ENCODE measurements at regions not wholly inside any gene's neighbourhood (a gene's known extent, or its start where the extent isn't known, plus 50 kb on each side); places are given as distances from the start of the nearest gene placed in this dataset.
A peak's percentile ranks its signal among the peaks of the same experiment; 100 is the strongest.

- DNase-seq (no peak), ATAC-seq (no peak)
- peak overlapping the region in 1 of 10 donors; percentile 31 for H3K27ac Mint-ChIP-seq
- no peaks in the 10 kb centered on the region for H3K9me3 Mint-ChIP-seq
- POLR2A ChIA-PET = no interaction called here
- H3K36me3 Mint-ChIP-seq = no peaks in the 10 kb centered on the region
- H3K27me3 Mint-ChIP-seq = peaks cover 0 to 7% (median 0%) of the 10 kb centered on the region in 5 donors
- H3K4me1 Mint-ChIP-seq = peaks cover 0 to 6% (median 0%) of the 10 kb centered on the region in 4 donors
- no peak overlapping the region for H3K4me3 Mint-ChIP-seq
Observed at GRCh38 chr17:73746314-73747073, 102.2 kb upstream of the SDK2 start.

- DNase-seq (no peak), ATAC-seq (no peak)
- no peak overlapping the region for H3K4me3 Mint-ChIP-seq
- no peaks in the 10 kb centered on the region for H3K9me3 Mint-ChIP-seq
- peaks cover 0 to 7% (median 0%) of the 10 kb centered on the region in 5 donors for H3K27me3 Mint-ChIP-seq
- peak overlapping the region in 1 of 10 donors; percentile 31 for H3K27ac Mint-ChIP-seq
- no peaks in the 10 kb centered on the region for H3K36me3 Mint-ChIP-seq
- H3K4me1 Mint-ChIP-seq = peaks cover 0 to 6% (median 0%) of the 10 kb centered on the region in 4 donors
- POLR2A ChIA-PET = no interaction called here
Observed at GRCh38 chr17:73747221-73748002, 103.2 kb upstream of the SDK2 start.

GRCh38 chr17:73748508-73748907, 104.3 kb upstream of the SDK2 start:
- Mint-ChIP-seq H3K4me3 (no peak overlapping the region), H3K9me3 (no peaks in the 10 kb centered on the region), H3K27ac (no peak overlapping the region), H3K27me3 (peaks cover 0 to 7% (median 0%) of the 10 kb centered on the region in 5 donors), H3K4me1 (peaks cover 0 to 6% (median 0%) of the 10 kb centered on the region in 4 donors), H3K36me3 (no peaks in the 10 kb centered on the region)
- DNase-seq = no peak
- POLR2A ChIA-PET = interaction anchor here (1.3 kb wide), 1 partner anchor 26 kb away, joined by 3 read pairs; no protein-coding TSS in a partner anchor
- ATAC-seq = no peak

GRCh38 chr17:73749337-73749823, 105.1 kb upstream of the SDK2 start:
- DNase-seq (no peak), ATAC-seq (no peak)
- peak overlapping the region in 1 of 10 donors; percentile 48 for H3K27ac Mint-ChIP-seq
- H3K4me3 Mint-ChIP-seq = no peak overlapping the region
- H3K36me3 Mint-ChIP-seq = no peaks in the 10 kb centered on the region
- POLR2A ChIA-PET = interaction anchor here (1.3 kb wide), 1 partner anchor 27 kb away, joined by 3 read pairs; no protein-coding TSS in a partner anchor
- H3K27me3 Mint-ChIP-seq = peaks cover 0 to 7% (median 0%) of the 10 kb centered on the region in 5 donors
- H3K9me3 Mint-ChIP-seq = no peaks in the 10 kb centered on the region
- H3K4me1 Mint-ChIP-seq = peaks cover 0 to 5% (median 0%) of the 10 kb centered on the region in 4 donors

- Mint-ChIP-seq H3K4me1 (no peaks in the 10 kb centered on the region), H3K27me3 (peaks cover 0 to 7% (median 0%) of the 10 kb centered on the region in 5 donors), H3K36me3 (no peaks in the 10 kb centered on the region), H3K9me3 (no peaks in the 10 kb centered on the region), H3K4me3 (no peak overlapping the region), H3K27ac (peak overlapping the region in 1 of 10 donors; percentile 68)
- no peak for DNase-seq
- ATAC-seq = no peak
- POLR2A ChIA-PET = no interaction called here
Observed at GRCh38 chr17:73749928-73750605, 105.8 kb upstream of the SDK2 start.

GRCh38 chr17:73750975-73751374, 106.7 kb upstream of the SDK2 start:
- Mint-ChIP-seq H3K27ac (no peak overlapping the region), H3K9me3 (no peaks in the 10 kb centered on the region), H3K27me3 (peaks cover 0 to 7% (median 0%) of the 10 kb centered on the region in 5 donors), H3K4me1 (no peaks in the 10 kb centered on the region), H3K36me3 (no peaks in the 10 kb centered on the region), H3K4me3 (no peak overlapping the region)
- no peak for DNase-seq
- no peak for ATAC-seq
- POLR2A ChIA-PET = no interaction called here

- Mint-ChIP-seq H3K27me3 (no peaks in the 10 kb centered on the region), H3K36me3 (no peaks in the 10 kb centered on the region), H3K27ac (no peak overlapping the region), H3K9me3 (no peaks in the 10 kb centered on the region), H3K4me1 (peaks cover 2 to 9% (median 6%) of the 10 kb centered on the region in 4 donors), H3K4me3 (no peak overlapping the region)
- POLR2A ChIA-PET = no interaction called here
- ATAC-seq = no peak
- no peak for DNase-seq
Observed at GRCh38 chr17:73753751-73754496, 109.7 kb upstream of the SDK2 start.

GRCh38 chr17:73754886-73755400, 110.7 kb upstream of the SDK2 start:
- Mint-ChIP-seq H3K4me3 (no peak overlapping the region), H3K9me3 (no peaks in the 10 kb centered on the region), H3K27ac (peak overlapping the region in 3 of 10 donors; percentile 38 to 50 (median 48)), H3K4me1 (peaks cover 2 to 9% (median 6%) of the 10 kb centered on the region in 4 donors), H3K27me3 (no peaks in the 10 kb centered on the region), H3K36me3 (no peaks in the 10 kb centered on the region)
- no peak for ATAC-seq
- no peak for DNase-seq
- POLR2A ChIA-PET = no interaction called here

- H3K27ac Mint-ChIP-seq = peak overlapping the region in 1 of 10 donors; percentile 27
- H3K27me3 Mint-ChIP-seq = no peaks in the 10 kb centered on the region
- H3K4me3 Mint-ChIP-seq = no peak overlapping the region
- H3K36me3 Mint-ChIP-seq = no peaks in the 10 kb centered on the region
- no peak for DNase-seq
- POLR2A ChIA-PET = no interaction called here
- no peaks in the 10 kb centered on the region for H3K9me3 Mint-ChIP-seq
- no peak for ATAC-seq
- H3K4me1 Mint-ChIP-seq = peaks cover 5 to 16% (median 7%) of the 10 kb centered on the region in 4 donors
Observed at GRCh38 chr17:73757420-73757819, 113.2 kb upstream of the SDK2 start.

GRCh38 chr17:73758245-73758644, 114.0 kb upstream of the SDK2 start:
- Mint-ChIP-seq H3K36me3 (no peaks in the 10 kb centered on the region), H3K9me3 (no peaks in the 10 kb centered on the region), H3K4me3 (no peak overlapping the region), H3K27ac (peak overlapping the region in 9 of 10 donors; percentile 27 to 93 (median 57)), H3K27me3 (no peaks in the 10 kb centered on the region), H3K4me1 (peaks cover 5 to 16% (median 7%) of the 10 kb centered on the region in 4 donors)
- ATAC-seq = no peak
- no peak for DNase-seq
- POLR2A ChIA-PET = no interaction called here

GRCh38 chr17:73759324-73759723, 115.1 kb upstream of the SDK2 start:
- Mint-ChIP-seq H3K4me1 (peaks cover 5 to 16% (median 7%) of the 10 kb centered on the region in 4 donors), H3K36me3 (no peaks in the 10 kb centered on the region), H3K27me3 (no peaks in the 10 kb centered on the region), H3K9me3 (no peaks in the 10 kb centered on the region), H3K4me3 (no peak overlapping the region), H3K27ac (no peak overlapping the region)
- ATAC-seq (no peak), DNase-seq (no peak)
- POLR2A ChIA-PET = interaction anchor here (0.7 to 0.8 kb wide), 2 partner anchors 8 to 26 kb away, joined by 3 to 4 read pairs; no protein-coding TSS in a partner anchor
